Gastroesophageal sphincter (tissue), 3 donors: ENCODE measurements at regions not wholly inside any gene's neighbourhood (a gene's known extent, or its start where the extent isn't known, plus 50 kb on each side); places are given as distances from the start of the nearest gene placed in this dataset.

ENCODE experiments used
- EP300 ChIP-seq: sonication (generic); formaldehyde crosslinking; IDR thresholded peaks from one replicate; pipeline ENCODE4 v1.6.1; 2017; ENCODE audit warnings: antibody characterized with exemption, mild to moderate bottlenecking
- POLR2A ChIP-seq, 2 donors: fragments of 450-650 bp; IDR thresholded peaks; one replicate each; pipeline ENCODE4 v1.6.1; 2017; ENCODE audit warnings: antibody characterized with exemption in 2 of 2, mild to moderate bottlenecking in 2 of 2, moderate library complexity in 1 of 2
- TF ChIP-seq, protein P1 (sequence below), 4 experiments: fragments of 200-600 bp in 2 of 4; fragments of 450-650 bp in 2 of 4; sonication (generic) in 1 of 4; IDR thresholded peaks; one replicate each; pipeline ENCODE4 v1.5.1; 2017 to 2019; ENCODE audit warnings: antibody characterized with exemption in 4 of 4, mild to moderate bottlenecking in 2 of 4, moderate library complexity in 2 of 4

DNA sequence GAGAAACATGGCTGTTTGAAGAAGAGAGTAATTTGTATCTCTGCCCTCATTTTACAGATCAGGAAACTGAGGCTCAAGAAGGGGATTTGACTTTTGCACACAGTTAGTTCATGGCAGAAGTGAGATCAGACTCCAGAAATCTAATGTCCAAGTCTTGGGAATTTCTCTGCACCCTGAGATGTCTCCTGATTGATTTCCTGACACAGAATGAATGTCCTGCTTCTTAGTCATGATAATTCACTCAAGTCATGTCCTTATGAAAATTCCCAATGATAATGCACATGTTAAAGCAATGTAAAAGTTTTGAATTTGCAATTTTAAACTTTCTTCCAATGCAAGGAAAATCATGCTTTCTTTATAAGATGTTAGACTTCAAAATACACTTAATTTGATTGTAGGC lies 105.9 kb downstream of the ACKR3 start:
- TF ChIP-seq, protein P1, sequence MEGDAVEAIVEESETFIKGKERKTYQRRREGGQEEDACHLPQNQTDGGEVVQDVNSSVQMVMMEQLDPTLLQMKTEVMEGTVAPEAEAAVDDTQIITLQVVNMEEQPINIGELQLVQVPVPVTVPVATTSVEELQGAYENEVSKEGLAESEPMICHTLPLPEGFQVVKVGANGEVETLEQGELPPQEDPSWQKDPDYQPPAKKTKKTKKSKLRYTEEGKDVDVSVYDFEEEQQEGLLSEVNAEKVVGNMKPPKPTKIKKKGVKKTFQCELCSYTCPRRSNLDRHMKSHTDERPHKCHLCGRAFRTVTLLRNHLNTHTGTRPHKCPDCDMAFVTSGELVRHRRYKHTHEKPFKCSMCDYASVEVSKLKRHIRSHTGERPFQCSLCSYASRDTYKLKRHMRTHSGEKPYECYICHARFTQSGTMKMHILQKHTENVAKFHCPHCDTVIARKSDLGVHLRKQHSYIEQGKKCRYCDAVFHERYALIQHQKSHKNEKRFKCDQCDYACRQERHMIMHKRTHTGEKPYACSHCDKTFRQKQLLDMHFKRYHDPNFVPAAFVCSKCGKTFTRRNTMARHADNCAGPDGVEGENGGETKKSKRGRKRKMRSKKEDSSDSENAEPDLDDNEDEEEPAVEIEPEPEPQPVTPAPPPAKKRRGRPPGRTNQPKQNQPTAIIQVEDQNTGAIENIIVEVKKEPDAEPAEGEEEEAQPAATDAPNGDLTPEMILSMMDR (IDR thresholded peaks at IDR 0.05): no peak
- TF ChIP-seq EP300 (no peak), POLR2A (IDR thresholded peaks at IDR 0.05) (no peak)
